HepG2 (cell line): ENCODE measurements at regions not wholly inside any gene's neighbourhood (a gene's known extent, or its start where the extent isn't known, plus 50 kb on each side); places are given as distances from the start of the nearest gene placed in this dataset.

ENCODE experiments used
- BRF2 ChIP-seq: sonication (generic); formaldehyde crosslinking; IDR thresholded peaks from 2 replicates; pipeline ENCODE4 v1.8.1; 2022; ENCODE audit warnings: mild to moderate bottlenecking, missing genetic modification reagents
- IRX3 ChIP-seq: sonication (generic); formaldehyde crosslinking; IDR thresholded peaks from 2 replicates; pipeline ENCODE4 v1.8.1; 2023; ENCODE audit warnings: mild to moderate bottlenecking, low read depth, missing genetic modification reagents, borderline replicate concordance
- MAFG ChIP-seq: sonication (generic); formaldehyde crosslinking; IDR thresholded peaks from 2 replicates; pipeline ENCODE4 v1.5.1; 2020; ENCODE audit warnings: mild to moderate bottlenecking, missing genetic modification reagents
- RNF219 ChIP-seq: sonication (generic); formaldehyde crosslinking; IDR thresholded peaks from 2 replicates; pipeline ENCODE4 v1.5.0; 2020; ENCODE audit warnings: mild to moderate bottlenecking, missing genetic modification reagents
- RXRA ChIP-seq: sonication (generic); formaldehyde crosslinking; IDR thresholded peaks from 2 replicates; pipeline ENCODE4 v1.5.1; 2020; ENCODE audit warnings: missing genetic modification reagents
- SPEN ChIP-seq: sonication (generic); formaldehyde crosslinking; IDR thresholded peaks from 2 replicates; pipeline ENCODE4 v1.5.1; 2020; ENCODE audit warnings: low read depth, mild to moderate bottlenecking, missing genetic modification reagents
- ZKSCAN8 ChIP-seq: IDR thresholded peaks from 2 replicates; pipeline ENCODE4 v1.6.1; 2016; ENCODE audit warnings: borderline replicate concordance, missing genetic modification reagents, missing compliant biosample characterization
- ZNF136 ChIP-seq: sonication (generic); formaldehyde crosslinking; IDR thresholded peaks from 2 replicates; pipeline ENCODE4 v1.8.1; 2022; ENCODE audit warnings: low read depth, mild to moderate bottlenecking, moderate library complexity, missing genetic modification reagents
- ZNF441 ChIP-seq: sonication (generic); formaldehyde crosslinking; IDR thresholded peaks from 2 replicates; pipeline ENCODE4 v1.7.0; 2021; ENCODE audit warnings: missing genetic modification reagents, borderline replicate concordance
- ZNF704 ChIP-seq: sonication (generic); formaldehyde crosslinking; IDR thresholded peaks from 2 replicates; pipeline ENCODE4 v1.8.1; 2023; ENCODE audit warnings: mild to moderate bottlenecking, inconsistent platforms, moderate library complexity, missing genetic modification reagents, borderline replicate concordance
- ZNF747 ChIP-seq: sonication (generic); formaldehyde crosslinking; IDR thresholded peaks from 2 replicates; pipeline ENCODE4 v1.8.1; 2023; ENCODE audit warnings: missing genetic modification reagents, mild to moderate bottlenecking, borderline replicate concordance
- ZNF770 ChIP-seq: sonication (generic); formaldehyde crosslinking; IDR thresholded peaks from 2 replicates; pipeline ENCODE4 v1.5.0; 2020; ENCODE audit warnings: mild to moderate bottlenecking, missing genetic modification reagents

- TF ChIP-seq ZNF704 (CRISPR knock-in tag) = no peak
- no peak for TF ChIP-seq IRX3
- no peak for TF ChIP-seq ZNF136
- no peak for TF ChIP-seq ZNF770 (CRISPR knock-in tag)
- no peak for TF ChIP-seq ZNF441 (CRISPR knock-in tag)
- no peak for TF ChIP-seq ZNF747 (CRISPR knock-in tag)
- TF ChIP-seq RXRA (CRISPR knock-in tag) = no peak
- no peak for TF ChIP-seq MAFG (CRISPR knock-in tag)
- no peak for TF ChIP-seq BRF2
- no peak for TF ChIP-seq RNF219
- no peak for TF ChIP-seq SPEN (CRISPR knock-in tag)
- TF ChIP-seq ZKSCAN8 (CRISPR knock-in tag) = no peak
These were observed 189.1 kb upstream of the IL12B start (continued) for GRCh38 chr5:159519365-159519764.
